GM12865 (cell line): ENCODE measurements at regions not wholly inside any gene's neighbourhood (a gene's known extent, or its start where the extent isn't known, plus 50 kb on each side); places are given as distances from the start of the nearest gene placed in this dataset.
A peak's percentile ranks its signal among the peaks of the same experiment; 100 is the strongest.

Experiments
- DNase-seq: peaks from one replicate; pipeline ENCODE4 v3.0.0; 2010; ENCODE audit warnings: low read depth
- H3K4me3 ChIP-seq: 2 replicates; pipeline ENCODE4 v1.5.1; 2011; ENCODE audit warnings: mild to moderate bottlenecking, low read depth, low read length, control low read depth
- CTCF ChIP-seq: IDR thresholded peaks from 2 replicates; pipeline ENCODE4 v1.5.1; 2011; ENCODE audit warnings: low read length, control low read depth, low read depth, inconsistent platforms; ENCODE audit not compliant: insufficient read depth; ENCODE audit errors: missing control alignments

- no peak for TF ChIP-seq CTCF
- H3K4me3 ChIP-seq = no peak overlapping the region
- DNase-seq = no peak
These were observed 259.1 kb upstream of the KLF6 start for GRCh38 chr10:4043897-4044665.

- H3K4me3 ChIP-seq = no peak overlapping the region
- no peak for DNase-seq
- no peak for TF ChIP-seq CTCF
These were observed 256.6 kb upstream of the KLF6 start for GRCh38 chr10:4041635-4042034.

GRCh38 chr10:4038000-4038399, 253.0 kb upstream of the KLF6 start:
- no peak for DNase-seq
- no peak for TF ChIP-seq CTCF
- no peak overlapping the region for H3K4me3 ChIP-seq

- H3K4me3 ChIP-seq = no peak overlapping the region
- DNase-seq = no peak
- TF ChIP-seq CTCF = no peak
These were observed 250.6 kb upstream of the KLF6 start for GRCh38 chr10:4035599-4035945.

- no peak overlapping the region for H3K4me3 ChIP-seq
- no peak for DNase-seq
- TF ChIP-seq CTCF = no peak
These were observed 250.0 kb upstream of the KLF6 start for GRCh38 chr10:4034907-4035598.

GRCh38 chr10:4033341-4033896, 248.4 kb upstream of the KLF6 start:
- no peak overlapping the region for H3K4me3 ChIP-seq
- DNase-seq = peak; percentile 75
- no peak for TF ChIP-seq CTCF
